Cerebellar cortex (tissue), 1 donor: ENCODE measurements at regions not wholly inside any gene's neighbourhood (a gene's known extent, or its start where the extent isn't known, plus 50 kb on each side); places are given as distances from the start of the nearest gene placed in this dataset.
"Not testable (repeated sequence)": the region's sequence is repeated elsewhere in the genome, so short reads cannot be mapped to it uniquely, and the experiment has no call there.

Experiments
- DNase-seq: peaks from one replicate; pipeline ENCODE4 v3.0.0-alpha.2; 2015; ENCODE audit warnings: low spot score

DNA sequence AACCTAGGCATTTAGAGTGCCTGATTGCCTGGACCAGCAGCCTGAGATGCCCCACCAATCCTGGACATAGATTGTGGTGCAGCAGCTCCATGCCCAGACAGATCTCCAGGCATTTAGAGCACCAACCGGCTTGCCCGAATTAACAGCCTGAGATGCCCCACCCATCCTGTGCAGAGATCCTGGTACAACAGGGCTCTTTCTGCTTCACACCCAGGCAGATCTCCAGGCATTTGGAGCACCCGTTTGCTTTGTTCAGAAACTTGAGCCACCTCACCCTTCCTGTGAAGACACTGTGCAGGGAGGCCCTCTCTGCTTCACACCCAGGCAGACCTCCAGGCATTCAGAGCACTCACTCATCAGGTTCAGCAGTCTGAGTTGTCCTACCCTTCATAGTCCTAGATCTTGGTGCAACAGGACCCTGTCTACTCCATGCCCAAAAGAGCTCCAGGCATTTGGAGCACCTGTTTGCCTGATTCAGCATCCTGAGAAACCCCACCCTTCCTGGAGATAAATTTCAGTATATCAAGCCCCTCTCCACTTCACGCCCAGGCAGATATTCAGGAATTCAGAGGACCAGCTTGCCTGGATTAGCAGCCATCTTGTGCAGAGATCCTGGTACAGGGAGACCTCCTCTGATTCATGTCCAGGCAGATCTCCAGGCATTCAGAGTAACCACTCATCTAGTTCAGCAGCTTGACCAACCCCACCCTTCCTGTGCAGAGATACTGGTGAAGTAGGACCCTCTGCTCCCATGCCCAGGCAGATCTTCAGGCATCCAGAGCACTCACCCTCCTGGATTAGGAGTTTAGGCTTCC is 189.2 kb upstream of the FERMT1 start:
- DNase-seq: no peak

DNA sequence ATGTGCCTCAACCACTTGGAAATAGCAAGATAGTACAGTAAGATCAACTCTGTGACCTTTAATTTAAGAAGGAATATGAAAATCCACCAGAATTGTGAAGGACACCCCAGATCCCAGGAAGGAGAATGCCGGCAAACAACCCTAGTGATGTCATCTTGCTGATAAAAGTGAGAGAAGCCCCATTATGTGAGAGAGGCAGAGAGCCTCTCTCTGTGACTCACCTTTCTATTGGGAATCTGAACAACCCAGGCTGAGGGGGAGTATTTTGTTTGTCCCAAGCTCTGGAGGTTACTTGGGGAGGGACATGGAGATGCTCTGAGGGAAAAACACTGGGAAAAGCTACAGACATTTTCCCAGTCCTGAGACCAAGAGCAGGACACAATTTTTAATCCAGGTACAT is 188.3 kb upstream of the FERMT1 start:
- DNase-seq: no peak

DNA sequence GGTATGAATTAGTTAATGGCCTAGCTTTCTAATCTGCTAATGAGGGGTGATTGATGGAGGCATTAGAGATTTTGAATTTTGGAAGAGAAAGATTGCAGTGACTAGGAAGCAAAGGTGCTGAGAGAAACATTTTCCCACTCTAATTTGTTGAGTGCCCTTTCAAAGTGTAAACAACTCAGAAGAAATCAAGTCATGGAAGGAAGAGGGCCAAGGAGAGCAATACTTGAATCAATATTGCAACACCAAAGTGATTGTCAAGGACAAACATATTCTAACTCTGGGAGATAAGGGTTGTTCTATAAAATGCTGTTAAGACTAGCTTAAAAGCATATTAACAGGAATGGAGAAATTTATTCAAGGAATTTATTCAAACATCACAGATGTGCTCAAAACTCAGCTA is 182.7 kb upstream of the FERMT1 start:
- no peak for DNase-seq

DNA sequence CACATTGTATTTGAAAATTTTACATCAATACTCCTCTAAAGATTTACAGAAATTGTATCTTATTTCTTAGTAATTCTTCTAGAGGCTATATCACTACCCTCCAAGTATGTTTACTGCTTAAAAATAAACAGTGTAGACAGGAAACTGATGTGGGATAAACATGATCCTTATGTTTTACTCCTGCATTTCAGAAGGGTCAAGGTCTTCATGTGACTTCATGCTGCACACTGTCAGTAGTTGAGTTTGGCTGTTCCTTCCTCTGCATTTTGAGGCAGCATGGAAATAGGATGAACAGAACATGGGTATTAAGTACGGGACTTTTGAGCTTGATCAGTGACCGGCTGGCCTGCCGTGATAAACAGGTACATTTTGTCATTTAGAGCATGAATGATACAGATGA is 179.2 kb upstream of the FERMT1 start:
- DNase-seq: no peak

DNA sequence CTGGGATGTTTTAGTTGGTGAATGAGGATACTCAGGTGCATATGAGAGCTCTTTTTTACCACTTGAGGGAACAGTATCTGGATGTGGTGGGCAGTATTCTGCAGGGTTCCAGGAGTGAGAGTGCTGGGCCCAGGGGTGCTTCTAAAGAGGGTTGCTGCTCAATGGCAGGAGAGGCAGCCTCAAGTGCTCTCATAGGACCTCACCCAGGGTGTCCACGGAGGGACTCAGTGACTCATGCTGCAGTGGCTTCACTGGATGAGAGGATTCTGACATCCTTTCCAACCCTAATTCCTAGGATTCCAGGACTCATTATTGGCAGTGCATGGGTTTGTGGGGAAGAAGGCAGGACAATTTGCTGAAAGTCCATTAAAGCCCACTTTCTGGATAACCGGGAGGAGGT is 176.6 kb upstream of the FERMT1 start:
- no peak for DNase-seq

DNA sequence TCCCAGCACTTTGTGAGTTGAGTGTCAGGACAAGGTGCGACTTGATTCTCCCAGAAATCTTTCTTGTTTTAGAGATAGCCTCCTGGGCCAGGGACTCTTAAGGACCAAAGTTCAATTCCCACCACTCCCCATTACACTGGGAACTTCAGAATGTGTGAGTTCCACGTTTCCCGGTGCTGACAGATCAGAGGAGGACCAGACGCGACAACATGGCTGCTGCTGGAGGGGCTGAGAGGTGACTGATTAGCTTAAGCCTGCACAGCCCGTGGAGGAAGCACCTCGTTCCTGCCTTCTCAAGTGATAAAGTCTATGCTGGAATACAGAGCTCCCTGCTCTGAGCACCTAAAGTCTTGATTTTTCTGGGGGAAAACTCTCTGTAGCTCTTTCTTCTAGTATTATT is 175.2 kb upstream of the FERMT1 start:
- no peak for DNase-seq

DNA sequence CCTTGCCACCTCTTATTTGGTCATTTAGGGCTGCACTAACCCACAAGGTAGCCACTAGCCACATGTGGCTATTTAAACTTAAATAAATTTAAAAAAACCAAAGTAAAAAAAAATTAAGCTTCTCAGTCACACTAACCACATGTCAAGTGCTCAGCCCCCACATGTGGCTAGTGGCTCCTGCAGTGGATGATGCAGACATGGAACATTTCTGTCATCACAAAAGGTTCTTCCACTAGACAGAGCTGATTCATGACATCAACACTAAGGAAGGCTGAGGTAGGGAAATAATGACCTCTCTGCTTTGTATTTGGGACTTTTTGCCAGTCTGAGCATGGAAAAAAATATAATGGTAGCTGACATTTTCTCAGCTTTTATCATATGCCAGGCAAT is 173.0 kb upstream of the FERMT1 start:
- no peak for DNase-seq

DNA sequence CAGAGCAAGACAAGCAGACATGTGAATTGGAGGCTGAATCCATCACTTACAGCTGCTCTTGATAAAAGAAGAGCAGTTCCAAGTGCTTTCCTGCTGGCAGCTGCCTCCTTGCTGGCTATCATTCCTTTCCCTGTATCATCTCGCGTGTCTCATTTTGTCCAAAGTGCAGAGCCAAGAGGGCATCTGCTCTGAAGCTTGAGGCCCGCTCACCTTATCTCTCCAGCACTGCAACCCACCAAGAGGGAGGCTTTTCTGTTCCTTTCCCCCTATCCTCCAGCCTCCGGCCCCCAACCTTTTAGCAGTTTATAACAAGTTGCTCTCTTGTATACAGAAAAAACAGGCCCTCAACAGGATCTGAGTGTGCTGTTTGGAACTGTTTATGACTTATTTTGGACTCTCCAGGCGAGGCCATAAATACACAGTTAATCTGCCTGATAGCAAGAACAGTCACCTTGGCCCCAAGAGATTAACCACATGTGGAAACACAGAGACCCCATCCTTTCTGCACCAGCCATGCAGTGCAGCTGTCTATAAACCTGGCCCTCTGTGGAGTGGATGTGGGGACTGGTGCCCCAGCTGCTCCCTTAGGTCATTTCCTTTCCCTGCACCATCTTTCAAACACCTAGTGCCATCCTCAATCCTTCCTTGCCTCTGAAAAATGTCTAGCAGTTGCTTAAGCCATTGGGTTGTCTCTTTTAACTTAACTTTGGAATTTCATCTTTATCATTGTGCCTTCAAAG is 172.5 kb upstream of the FERMT1 start:
- DNase-seq: no peak

DNA sequence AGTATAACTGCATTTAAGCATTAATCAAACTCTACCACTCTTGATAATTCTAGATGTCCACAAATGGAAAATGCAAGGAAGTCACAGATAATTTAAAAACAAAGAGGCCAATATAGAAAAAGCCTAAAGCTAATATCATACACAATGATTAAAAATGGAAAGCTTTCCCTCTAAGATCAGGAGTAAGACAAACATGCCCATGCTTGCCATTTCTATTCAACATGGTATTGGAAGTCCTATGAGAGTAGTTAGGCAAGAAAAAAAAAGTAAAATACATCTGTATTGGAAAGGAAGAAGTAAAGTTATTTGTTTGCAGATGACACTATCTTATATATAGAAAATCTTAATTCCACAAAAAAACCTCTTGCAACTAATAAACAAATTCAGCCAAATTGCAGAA is 164.6 kb upstream of the FERMT1 start:
- no peak for DNase-seq

DNA sequence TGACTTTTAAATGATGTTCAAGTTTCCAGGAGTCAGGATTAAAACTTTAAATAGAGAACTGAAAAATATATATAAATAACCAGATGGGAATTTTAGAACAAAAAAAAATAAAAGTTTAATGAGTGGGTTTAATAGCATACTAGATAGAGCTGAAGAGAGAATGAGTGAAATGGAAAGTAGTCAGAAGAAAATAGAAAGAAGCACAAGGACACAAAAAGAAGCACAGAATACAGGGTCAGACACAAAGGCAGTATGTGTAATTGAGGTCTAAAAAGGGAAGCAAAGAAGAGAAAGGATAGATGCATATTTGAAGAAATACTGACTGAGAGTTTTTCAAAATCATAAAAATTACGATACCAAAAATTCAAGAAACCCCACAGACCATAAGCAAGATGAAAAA is 159.8 kb upstream of the FERMT1 start:
- no peak for DNase-seq

DNA sequence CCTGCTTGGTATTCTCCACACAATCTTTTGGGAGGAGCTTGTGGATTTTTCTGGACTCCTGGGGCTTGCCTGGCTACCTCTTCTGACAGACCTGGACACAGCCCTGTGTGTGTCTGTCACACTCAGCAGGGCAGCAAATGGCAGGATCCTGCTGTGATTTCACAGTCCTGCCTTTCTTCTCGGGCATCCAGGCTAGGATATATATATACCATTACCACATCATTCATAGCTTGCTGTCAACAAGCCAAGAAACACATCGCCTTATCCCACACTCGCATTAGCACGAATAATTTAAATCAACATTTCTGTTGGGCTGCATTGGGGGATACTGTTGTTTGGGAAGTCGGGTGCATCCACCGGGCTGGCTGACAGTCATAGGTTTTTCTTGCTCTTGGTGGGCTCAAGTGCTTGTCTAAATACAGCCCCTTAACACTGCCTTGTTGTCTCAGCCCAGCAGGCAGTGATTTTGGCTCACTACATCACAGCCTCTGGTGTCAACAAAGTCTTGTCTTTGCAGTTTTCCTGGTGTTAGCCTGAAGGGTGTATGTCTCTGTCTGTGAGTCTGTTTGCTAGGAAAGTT is 154.9 kb upstream of the FERMT1 start:
- DNase-seq: no peak

DNA sequence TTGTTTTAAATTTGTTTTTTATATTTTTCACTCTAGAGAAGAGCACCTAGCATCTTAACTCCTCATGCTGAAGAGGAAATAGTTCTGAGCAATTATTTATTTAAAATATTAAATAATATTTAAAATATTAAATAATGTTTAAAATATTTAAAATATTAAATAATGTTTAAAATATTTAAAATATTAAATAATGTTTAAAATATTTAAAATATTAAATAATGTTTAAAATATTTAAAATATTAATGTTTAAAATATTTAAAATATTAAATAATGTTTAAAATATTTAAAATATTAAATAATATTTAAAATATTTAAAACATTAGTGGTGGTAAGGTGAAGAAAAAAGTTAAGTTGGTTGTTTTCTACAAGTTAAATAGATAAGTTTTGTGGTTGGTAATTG is 147.6 kb upstream of the FERMT1 start:
- DNase-seq: not testable (repeated sequence)

DNA sequence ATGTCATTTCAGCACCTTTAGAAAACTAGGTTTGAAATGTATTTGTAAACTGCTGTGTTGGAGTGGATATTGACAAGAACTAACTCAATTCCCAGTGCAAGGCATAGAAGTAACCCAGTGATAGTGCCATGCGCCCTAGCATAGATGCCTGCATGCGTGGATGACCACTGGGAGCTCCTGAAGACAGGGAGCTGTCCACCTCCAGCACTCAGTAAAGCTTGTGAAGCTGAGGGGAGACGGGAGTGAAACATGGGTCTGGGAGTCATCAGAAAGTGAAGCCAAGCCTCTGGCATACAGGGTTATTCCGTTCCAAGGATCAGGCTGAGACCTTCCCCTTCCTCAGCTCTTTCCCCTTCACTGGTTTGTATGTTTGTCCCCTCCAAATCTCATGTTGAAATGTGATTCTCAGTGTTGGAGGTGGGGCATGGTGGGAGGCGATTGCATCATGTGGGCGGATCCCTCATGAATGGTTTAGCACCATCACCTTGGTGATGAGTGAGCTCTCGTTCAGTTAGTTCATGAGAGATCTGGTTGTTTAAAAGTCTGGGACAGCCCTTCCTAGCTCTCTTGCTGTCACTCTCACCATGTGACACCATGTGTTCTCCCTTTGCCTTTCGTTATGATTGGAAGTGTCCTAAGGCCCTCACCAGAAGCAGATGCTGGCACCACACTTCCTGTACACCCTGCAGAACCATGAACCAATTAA is 146.5 kb upstream of the FERMT1 start:
- DNase-seq: no peak

DNA sequence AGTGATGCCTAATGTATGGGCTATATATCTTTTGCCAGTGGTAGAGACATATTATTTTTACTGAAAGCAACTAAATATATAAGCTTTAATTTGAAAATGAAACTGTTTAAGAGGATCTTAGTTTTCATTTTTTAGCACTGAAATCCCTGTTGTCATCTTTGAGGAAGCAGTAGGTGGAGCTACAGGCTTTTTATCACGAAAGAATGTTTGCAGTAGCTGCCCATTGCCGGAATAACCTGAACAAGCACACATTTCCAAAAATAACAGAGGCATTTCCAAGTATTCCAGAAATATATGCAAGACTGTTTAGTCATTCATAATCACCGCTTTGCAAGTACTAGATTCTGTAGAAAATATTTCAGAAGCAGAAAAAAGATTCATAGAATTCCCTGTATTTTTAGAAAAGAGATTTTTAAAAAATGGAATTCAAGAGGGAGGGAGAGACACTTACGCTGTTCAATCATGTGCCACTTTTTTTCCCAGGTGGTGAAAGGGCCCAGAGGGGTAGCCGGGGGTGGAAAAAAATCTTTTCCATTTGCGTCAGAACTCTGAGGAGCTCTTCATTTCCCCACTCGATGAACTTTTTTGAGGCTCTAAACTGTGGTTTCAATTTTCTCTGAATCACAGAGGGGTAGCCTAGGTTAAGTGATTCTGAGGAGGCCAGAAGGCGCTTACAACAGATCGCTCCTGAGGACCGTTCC is 142.5 kb upstream of the FERMT1 start:
- peak; percentile 2 for DNase-seq

DNA sequence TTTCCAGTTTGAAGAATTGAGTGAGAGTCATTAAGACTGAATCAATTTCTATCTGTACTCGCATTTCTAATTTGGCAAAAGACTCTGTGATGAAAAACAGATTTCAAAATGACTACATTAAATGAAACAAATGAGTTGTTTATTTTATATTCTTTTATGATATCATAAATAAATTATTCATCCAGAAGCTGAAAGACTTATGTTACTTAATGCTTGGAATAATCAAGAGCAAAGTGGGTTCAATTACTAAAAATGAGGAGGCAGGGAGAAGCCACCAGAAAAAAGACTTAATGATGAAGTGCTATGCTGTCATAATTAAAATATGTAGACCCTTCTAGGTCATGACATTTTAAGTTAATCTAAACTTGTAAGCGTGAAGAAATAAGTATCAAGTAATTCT is 130.6 kb upstream of the FERMT1 start:
- no peak for DNase-seq

DNA sequence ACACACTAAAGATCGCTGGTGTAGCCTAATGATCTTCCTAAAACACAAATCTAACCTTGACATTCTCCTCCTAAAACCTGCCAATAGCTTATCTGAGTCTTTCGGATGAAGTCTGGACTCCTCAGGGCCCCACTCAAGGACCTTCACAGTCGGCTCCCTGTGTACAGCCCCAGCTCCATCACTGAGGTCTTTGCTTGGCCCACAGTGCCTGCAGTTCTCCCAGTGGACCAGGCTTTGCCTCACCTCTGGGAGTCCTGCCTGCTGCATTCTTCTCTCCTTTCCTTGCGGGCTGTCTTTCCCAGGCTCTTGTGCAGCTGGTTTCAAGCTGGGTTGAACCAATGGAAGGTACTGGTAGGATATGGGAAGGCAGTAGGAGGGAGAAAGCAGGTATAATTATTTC is 122.6 kb upstream of the FERMT1 start:
- DNase-seq: no peak

DNA sequence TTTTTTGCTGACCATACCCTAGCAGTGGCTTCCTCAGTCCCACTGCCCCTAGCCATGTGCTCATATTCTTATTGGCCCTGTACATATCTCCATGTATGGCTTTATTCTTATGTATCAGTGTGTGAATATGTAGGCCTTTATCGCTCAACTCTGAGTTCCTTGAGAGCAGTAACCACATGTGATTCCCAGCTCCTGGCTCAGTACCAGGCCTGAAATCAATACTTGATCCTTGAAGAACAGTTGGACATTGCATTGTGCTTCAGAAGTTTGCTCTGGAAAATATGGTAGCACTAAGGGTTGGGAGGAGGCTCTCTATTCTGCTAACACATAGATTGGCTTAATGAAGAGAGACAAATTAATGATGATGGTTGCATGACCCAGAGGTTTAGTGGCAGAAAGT is 118.8 kb upstream of the FERMT1 start:
- DNase-seq: no peak

DNA sequence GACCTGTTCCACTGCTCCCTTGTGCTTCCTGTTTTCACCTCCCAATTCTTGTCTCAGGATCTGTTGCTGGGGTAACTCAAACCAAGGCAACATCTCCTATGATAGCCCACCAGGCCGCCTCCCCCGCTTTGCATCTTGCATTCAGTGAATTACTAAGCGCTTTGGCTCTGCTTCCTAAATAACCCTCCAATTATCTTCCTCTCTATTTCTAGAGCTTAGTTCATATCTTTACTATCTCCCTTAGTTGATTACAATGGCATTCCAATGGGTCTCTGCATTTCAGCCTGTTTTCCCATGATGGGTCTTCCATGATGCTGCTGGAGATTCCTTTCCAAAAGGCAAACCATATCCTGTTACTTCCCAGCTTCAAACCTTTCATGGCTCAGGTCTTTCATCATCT is 117.2 kb upstream of the FERMT1 start:
- no peak for DNase-seq

DNA sequence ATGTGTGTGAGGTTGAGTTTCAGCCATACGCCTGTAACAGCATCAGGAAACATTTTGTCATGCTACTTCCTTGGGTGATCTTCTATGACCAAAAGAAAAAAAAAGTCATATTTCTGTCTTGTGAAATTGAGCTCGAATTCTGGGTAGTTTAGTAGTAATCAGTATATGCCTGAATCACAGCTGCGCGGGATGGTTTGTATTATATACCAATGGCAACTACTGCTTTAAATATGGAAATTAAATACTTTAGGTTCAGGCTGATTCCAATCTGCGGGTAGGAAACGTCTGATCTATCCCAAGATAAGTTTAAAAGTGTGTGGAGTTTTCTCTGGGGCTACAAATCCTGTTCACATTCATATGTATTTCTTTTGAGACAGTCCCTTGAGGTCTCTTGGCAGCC is 115.6 kb upstream of the FERMT1 start:
- no peak for DNase-seq

DNA sequence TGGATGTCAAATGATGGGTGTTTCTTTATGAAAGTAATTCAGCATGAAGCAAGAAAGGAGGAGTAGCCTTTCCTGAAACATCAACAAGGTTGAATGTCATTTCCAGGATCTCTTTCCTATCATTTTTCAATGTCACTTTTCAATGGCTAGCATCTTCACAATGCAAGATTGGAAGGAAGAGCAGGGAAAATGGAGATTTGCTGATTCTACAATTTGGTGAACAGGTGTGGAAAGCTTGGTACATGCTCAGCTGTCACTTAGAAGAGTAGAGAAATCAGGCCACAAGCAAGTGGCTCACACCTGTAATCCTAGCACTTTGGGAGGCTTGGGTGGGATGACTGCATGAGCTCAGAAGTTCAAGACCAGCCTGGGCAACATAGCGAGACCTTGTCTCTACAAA is 112.7 kb upstream of the FERMT1 start:
- DNase-seq: no peak

DNA sequence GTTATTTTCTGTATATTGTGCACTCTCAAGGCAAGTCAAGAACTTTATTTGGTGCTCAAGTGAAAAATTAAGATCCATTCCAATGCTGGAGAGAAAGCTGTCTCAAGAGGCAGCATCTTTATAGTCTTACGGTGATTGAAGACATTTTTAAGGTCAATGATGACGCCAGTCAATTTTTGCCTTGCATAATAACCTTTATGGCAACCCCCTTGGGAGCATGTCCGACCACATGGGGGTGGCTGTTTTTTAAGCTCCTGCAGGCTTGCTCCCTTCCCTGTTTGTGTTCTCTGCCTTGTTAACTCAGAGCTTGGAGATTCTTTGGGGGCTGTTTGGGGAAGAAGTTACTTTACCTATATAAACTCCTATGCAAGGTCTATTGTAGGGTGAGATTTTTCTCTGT is 109.6 kb upstream of the FERMT1 start:
- DNase-seq: no peak

DNA sequence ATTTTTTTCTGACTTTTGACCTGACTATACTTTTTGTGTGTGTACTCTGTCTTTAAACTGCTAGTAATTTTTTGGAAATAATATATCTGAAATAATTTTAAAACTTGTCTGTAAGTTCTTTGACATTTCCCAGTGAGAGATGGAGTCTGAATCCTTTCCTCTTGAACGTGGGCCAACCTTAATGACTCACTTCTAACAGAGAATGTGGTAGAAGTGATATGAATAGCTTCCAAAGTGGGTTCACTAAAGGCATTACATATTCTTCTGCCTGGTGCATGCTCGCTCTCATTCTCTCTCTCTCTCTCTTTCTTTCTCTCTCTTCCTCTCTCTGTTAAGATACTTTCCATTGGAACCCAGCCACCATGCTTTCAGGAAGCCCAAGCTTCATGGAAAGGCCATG is 108.7 kb upstream of the FERMT1 start:
- DNase-seq: no peak
